Stomach smooth muscle (tissue), 2 donors: ENCODE measurements at regions not wholly inside any gene's neighbourhood (a gene's known extent, or its start where the extent isn't known, plus 50 kb on each side); places are given as distances from the start of the nearest gene placed in this dataset.

Experiments
- H3K27ac ChIP-seq: one replicate; pipeline ENCODE4 v1.7.0; 2013; ENCODE audit warnings: mild to moderate bottlenecking, low read length, inconsistent platforms
- H3K27me3 ChIP-seq, 2 donors: one replicate each; pipeline ENCODE4 v1.7.0; 2013; ENCODE audit warnings: low read length in 2 of 2; ENCODE audit not compliant: insufficient read depth in 2 of 2, control insufficient read depth in 1 of 2
- H3K36me3 ChIP-seq, 2 donors: one replicate each; pipeline ENCODE4 v1.7.0; 2013; ENCODE audit warnings: low read length in 2 of 2; ENCODE audit not compliant: control insufficient read depth in 2 of 2, insufficient read depth in 2 of 2
- H3K4me1 ChIP-seq: one replicate; pipeline ENCODE4 v1.7.0; 2013; ENCODE audit warnings: low read length; ENCODE audit not compliant: control insufficient read depth, insufficient read depth
- H3K4me3 ChIP-seq, 2 donors: one replicate each; pipeline ENCODE4 v1.7.0; 2013; ENCODE audit warnings: low read length in 2 of 2
- H3K9ac ChIP-seq, 2 donors: one replicate each; pipeline ENCODE4 v1.7.0; 2013; ENCODE audit warnings: low read length in 2 of 2, mild to moderate bottlenecking in 1 of 2
- H3K9me3 ChIP-seq, 2 donors: one replicate each; pipeline ENCODE4 v1.7.0; 2013; ENCODE audit warnings: low read length in 2 of 2; ENCODE audit not compliant: control insufficient read depth in 2 of 2
- donor health status: healthy.
- donor health status: Pancreatic carcinoma.

- Histone ChIP-seq H3K4me1 (no peaks in the 10 kb centered on the region), H3K9me3 (peaks cover 0 to 8% of the 10 kb centered on the region in 2 donors), H3K27ac (no peak overlapping the region), H3K4me3 (no peak overlapping the region), H3K27me3 (no peaks in the 10 kb centered on the region), H3K9ac (no peak overlapping the region), H3K36me3 (no peaks in the 10 kb centered on the region)
Observed at GRCh38 chr5:97907646-97908400, 724.8 kb upstream of the RIOK2 start.

DNA sequence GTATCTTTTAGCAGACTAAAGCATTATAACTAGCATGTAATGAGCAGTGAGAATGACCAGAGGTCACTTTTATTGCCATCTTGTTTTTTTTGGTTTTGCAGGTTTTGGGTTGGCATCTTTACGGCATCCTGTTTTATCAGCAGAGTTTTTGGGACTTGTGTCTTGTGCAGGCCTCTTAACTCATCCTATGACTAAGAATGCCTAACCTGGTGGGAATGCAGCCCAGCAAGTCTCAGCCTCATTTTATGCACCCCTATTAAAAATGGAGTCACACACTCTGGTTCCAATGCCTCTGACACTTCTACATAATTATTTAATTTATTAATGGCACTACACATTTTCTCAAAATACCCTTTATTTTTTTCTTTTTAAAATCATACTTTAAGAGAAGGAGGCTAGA lies 726.5 kb upstream of the RIOK2 start:
- Histone ChIP-seq H3K9me3 (peaks cover 0 to 6% of the 10 kb centered on the region in 2 donors), H3K4me3 (no peak overlapping the region), H3K4me1 (no peaks in the 10 kb centered on the region), H3K27me3 (no peaks in the 10 kb centered on the region), H3K36me3 (no peaks in the 10 kb centered on the region), H3K27ac (no peak overlapping the region), H3K9ac (no peak overlapping the region)

DNA sequence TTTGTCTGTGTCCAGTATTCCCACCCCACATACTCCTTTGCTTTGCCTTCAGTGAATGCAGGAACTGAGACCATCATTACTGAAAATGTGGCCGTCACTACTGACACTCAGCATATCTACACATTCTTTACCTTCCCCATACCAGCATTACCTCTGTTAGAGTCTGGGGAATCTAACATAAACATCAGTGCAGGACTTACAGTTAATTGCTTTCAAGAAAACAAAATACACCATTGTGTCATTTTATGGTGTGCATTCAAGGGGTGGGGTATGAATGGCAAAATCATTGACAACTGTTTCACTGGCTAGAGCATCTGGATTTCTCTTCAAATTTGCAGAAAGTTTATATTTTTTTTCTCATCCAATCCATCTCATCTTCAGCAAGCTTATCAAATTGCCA lies 731.4 kb upstream of the RIOK2 start:
- H3K9me3 ChIP-seq, result no peaks in the 10 kb centered on the region
- no peaks in the 10 kb centered on the region for H3K36me3 ChIP-seq
- no peak overlapping the region for H3K27ac ChIP-seq
- H3K27me3 ChIP-seq, result no peaks in the 10 kb centered on the region
- no peak overlapping the region for H3K4me3 ChIP-seq
- no peaks in the 10 kb centered on the region for H3K4me1 ChIP-seq
- H3K9ac ChIP-seq, result no peak overlapping the region

DNA sequence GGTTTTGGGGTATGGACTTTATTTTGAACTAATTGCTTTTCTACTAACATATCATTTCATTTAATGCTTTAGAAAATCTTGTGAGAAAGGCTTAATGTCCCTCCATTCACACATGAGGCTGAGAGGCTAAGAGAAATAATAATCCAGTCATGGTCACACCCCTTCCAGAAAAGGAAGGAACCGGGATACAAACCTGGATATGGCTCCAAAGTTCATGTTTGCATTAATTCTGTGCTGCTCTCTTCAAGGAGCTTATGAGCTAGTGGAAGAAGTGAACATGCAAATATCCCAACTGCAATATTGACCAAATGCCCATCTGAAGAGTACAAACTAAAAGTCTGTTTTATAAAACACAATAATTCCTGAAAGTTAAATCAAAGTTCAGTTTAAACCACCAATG lies 732.1 kb upstream of the RIOK2 start:
- Histone ChIP-seq H3K9me3 (no peaks in the 10 kb centered on the region), H3K27ac (no peak overlapping the region), H3K4me3 (no peak overlapping the region), H3K36me3 (no peaks in the 10 kb centered on the region), H3K9ac (no peak overlapping the region), H3K4me1 (no peaks in the 10 kb centered on the region), H3K27me3 (no peaks in the 10 kb centered on the region)

DNA sequence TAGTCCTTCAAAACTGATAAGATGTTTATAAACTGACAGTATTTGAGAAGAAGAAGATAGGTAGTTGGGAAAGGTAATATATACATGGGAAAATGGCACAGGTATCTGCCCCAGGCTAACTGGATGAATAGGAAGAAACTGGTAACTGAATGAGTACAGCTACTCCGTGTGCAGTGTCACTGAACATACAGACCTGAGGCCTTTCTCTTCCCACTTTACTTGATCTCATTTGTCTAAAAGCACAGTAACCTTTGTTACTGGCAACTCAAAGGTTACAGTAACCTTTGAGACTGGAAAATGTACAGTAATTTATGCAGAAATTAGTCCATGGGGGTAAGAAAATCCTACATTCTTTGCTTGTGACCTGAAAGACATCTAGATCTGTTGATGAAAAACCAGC lies 735.0 kb upstream of the RIOK2 start:
- no peaks in the 10 kb centered on the region for H3K4me1 ChIP-seq

GRCh38 chr5:97918620-97919019 lies 735.6 kb upstream of the RIOK2 start:
- no peaks in the 10 kb centered on the region for H3K36me3 ChIP-seq
- no peak overlapping the region for H3K4me3 ChIP-seq
- no peak overlapping the region for H3K27ac ChIP-seq
- H3K27me3 ChIP-seq, result no peaks in the 10 kb centered on the region
- no peak overlapping the region for H3K9ac ChIP-seq
- H3K9me3 ChIP-seq, result no peaks in the 10 kb centered on the region
- no peaks in the 10 kb centered on the region for H3K4me1 ChIP-seq

More for the DNA sequence above, 735.0 kb upstream of the RIOK2 start:
- Histone ChIP-seq H3K36me3 (no peaks in the 10 kb centered on the region), H3K9ac (no peak overlapping the region), H3K27ac (no peak overlapping the region), H3K27me3 (no peaks in the 10 kb centered on the region), H3K9me3 (no peaks in the 10 kb centered on the region), H3K4me3 (no peak overlapping the region)

DNA sequence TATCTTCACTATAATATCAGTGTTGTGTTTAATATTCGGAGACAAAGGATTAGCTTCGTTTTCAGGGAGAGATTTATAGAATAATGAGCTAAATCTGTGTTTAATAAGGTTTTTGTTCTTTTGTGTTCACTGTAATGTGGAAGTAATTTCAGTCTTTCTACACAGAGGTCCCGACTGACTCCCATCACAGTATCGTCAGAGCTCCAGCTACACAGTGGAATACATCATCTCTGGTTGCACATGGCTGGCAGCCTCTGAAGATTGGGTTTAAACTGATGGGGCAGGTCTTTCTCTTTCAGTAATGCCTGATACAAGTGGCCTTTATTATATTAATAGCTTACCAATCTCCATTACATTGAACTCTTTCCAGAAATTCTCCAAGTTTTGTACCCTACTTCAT lies 736.7 kb upstream of the RIOK2 start:
- Histone ChIP-seq H3K36me3 (no peaks in the 10 kb centered on the region), H3K4me1 (no peaks in the 10 kb centered on the region), H3K9me3 (no peaks in the 10 kb centered on the region), H3K27me3 (no peaks in the 10 kb centered on the region), H3K27ac (no peak overlapping the region), H3K4me3 (no peak overlapping the region), H3K9ac (no peak overlapping the region)

DNA sequence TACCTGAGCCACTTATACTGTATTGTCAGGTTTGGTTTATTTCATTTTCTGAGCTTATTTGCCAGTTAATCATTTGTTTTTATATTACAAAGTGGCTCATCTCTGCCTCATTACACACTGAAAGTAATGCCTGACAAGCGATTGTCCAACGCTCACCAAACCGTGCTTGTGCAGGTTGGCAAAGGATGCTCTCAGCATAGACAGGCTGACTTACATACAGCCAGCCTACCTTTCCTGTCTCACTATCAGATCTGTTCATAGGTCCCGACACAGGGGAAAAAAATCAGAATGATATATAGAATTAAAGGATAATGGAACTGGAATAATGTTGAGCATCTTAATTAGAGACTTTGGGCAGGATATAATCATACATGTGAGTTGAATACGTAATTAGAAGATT lies 739.7 kb upstream of the RIOK2 start:
- Histone ChIP-seq H3K27ac (no peak overlapping the region), H3K27me3 (no peaks in the 10 kb centered on the region), H3K9ac (no peak overlapping the region), H3K4me3 (no peak overlapping the region), H3K36me3 (no peaks in the 10 kb centered on the region), H3K9me3 (no peaks in the 10 kb centered on the region), H3K4me1 (no peaks in the 10 kb centered on the region)

- H3K4me3 ChIP-seq, result no peak overlapping the region
- H3K27ac ChIP-seq, result no peak overlapping the region
- no peaks in the 10 kb centered on the region for H3K9me3 ChIP-seq
- no peaks in the 10 kb centered on the region for H3K27me3 ChIP-seq
- H3K9ac ChIP-seq, result no peak overlapping the region
- no peaks in the 10 kb centered on the region for H3K4me1 ChIP-seq
- H3K36me3 ChIP-seq, result no peaks in the 10 kb centered on the region
Observed at GRCh38 chr5:97923496-97923895, 740.4 kb upstream of the RIOK2 start.

DNA sequence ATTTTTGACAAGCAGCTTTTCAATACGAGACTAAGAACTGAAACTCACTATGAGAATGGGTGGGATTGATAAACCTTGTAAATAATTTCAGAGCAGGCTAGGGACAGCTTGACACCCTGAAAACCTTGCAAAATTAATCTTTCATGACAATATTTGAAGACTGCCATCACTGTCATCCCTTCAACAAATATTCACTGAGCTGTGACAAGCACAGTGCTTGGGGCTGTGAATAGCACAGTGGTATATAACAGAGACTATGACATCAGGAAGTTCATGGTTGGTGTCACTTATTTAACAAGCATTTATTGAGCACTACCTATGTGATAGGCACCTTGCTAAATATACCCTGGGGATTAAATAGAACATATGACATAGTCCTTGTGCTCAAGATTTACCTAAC lies 741.0 kb upstream of the RIOK2 start:
- Histone ChIP-seq H3K4me3 (no peak overlapping the region), H3K27me3 (no peaks in the 10 kb centered on the region), H3K27ac (no peak overlapping the region), H3K36me3 (no peaks in the 10 kb centered on the region), H3K4me1 (no peaks in the 10 kb centered on the region), H3K9me3 (no peaks in the 10 kb centered on the region), H3K9ac (no peak overlapping the region)

- Histone ChIP-seq H3K9ac (no peak overlapping the region), H3K4me3 (no peak overlapping the region), H3K27ac (no peak overlapping the region), H3K9me3 (no peaks in the 10 kb centered on the region), H3K4me1 (no peaks in the 10 kb centered on the region), H3K36me3 (no peaks in the 10 kb centered on the region), H3K27me3 (no peaks in the 10 kb centered on the region)
Observed at GRCh38 chr5:97929383-97929782, 746.3 kb upstream of the RIOK2 start.
